ENCODE measurements at regions not wholly inside any gene's neighbourhood (a gene's known extent, or its start where the extent isn't known, plus 50 kb on each side); places are given as distances from the start of the nearest gene placed in this dataset.

- peaks cover 26% of the 10 kb centered on the region; the same call in 1 of the 2 replicates for H3K9me3 ChIP-seq (ENCODE audit: insufficient read depth, low read depth, low read length)
- H4K20me1 ChIP-seq (ENCODE audit: insufficient read depth, low read length, poor library complexity, severe bottlenecking): no peaks in the 10 kb centered on the region
- H2AFZ ChIP-seq (ENCODE audit: low read length): no peak overlapping the region
- no peaks in the 10 kb centered on the region for H3K36me3 ChIP-seq (ENCODE audit: insufficient read depth, low read length)
- no peaks in the 10 kb centered on the region for H3K9me2 ChIP-seq (replicated peaks; ENCODE audit: low read depth, low read length)
- H3F3A ChIP-seq (ENCODE audit: low read depth): no peaks in the 10 kb centered on the region
- no peak for TF ChIP-seq CTCF (conservative IDR thresholded peaks at IDR 0.05; ENCODE audit: low read length)
- no peak for TF ChIP-seq EZH2phosphoT487 (IDR thresholded peaks at IDR 0.05; ENCODE audit: borderline replicate concordance)
- no peak overlapping the region for H3K9ac ChIP-seq (ENCODE audit: low read depth, low read length, poor library complexity, severe bottlenecking)
- no peaks in the 10 kb centered on the region for H3K27me3 ChIP-seq (ENCODE audit: insufficient read depth, low read length, poor library complexity, severe bottlenecking)
- H3K4me3 ChIP-seq (ENCODE audit: low read length, poor library complexity, severe bottlenecking): no peak overlapping the region
- H3K79me2 ChIP-seq (ENCODE audit: insufficient read depth, low read length): no peaks in the 10 kb centered on the region
- no peak overlapping the region for H3K4me2 ChIP-seq (ENCODE audit: low read depth, low read length, poor library complexity, severe bottlenecking)
- no peaks in the 10 kb centered on the region for H3K4me1 ChIP-seq (ENCODE audit: insufficient read depth, low read length, poor library complexity, severe bottlenecking)
Observed at GRCh38 chr10:130902471-130902870, 409.1 kb downstream of the TCERG1L start.

GRCh38 chr10:130902929-130903328 is 408.6 kb downstream of the TCERG1L start:
- no peaks in the 10 kb centered on the region for H3K79me2 ChIP-seq (ENCODE audit: insufficient read depth, low read length)
- H3K27me3 ChIP-seq (ENCODE audit: insufficient read depth, low read length, poor library complexity, severe bottlenecking): no peaks in the 10 kb centered on the region
- H3K9me3 ChIP-seq (ENCODE audit: insufficient read depth, low read depth, low read length): peaks cover 22% of the 10 kb centered on the region; the same call in 1 of the 2 replicates
- no peaks in the 10 kb centered on the region for H3K9me2 ChIP-seq (replicated peaks; ENCODE audit: low read depth, low read length)
- H4K20me1 ChIP-seq (ENCODE audit: insufficient read depth, low read length, poor library complexity, severe bottlenecking): no peaks in the 10 kb centered on the region
- H3F3A ChIP-seq (ENCODE audit: low read depth): no peaks in the 10 kb centered on the region
- H3K4me1 ChIP-seq (ENCODE audit: insufficient read depth, low read length, poor library complexity, severe bottlenecking): no peaks in the 10 kb centered on the region
- H3K9ac ChIP-seq (ENCODE audit: low read depth, low read length, poor library complexity, severe bottlenecking): no peak overlapping the region
- no peak overlapping the region for H3K4me2 ChIP-seq (ENCODE audit: low read depth, low read length, poor library complexity, severe bottlenecking)
- H3K4me3 ChIP-seq (ENCODE audit: low read length, poor library complexity, severe bottlenecking): no peak overlapping the region
- TF ChIP-seq CTCF (conservative IDR thresholded peaks at IDR 0.05; ENCODE audit: low read length) (no peak), EZH2phosphoT487 (IDR thresholded peaks at IDR 0.05; ENCODE audit: borderline replicate concordance) (no peak)
- no peak overlapping the region for H2AFZ ChIP-seq (ENCODE audit: low read length)
- no peaks in the 10 kb centered on the region for H3K36me3 ChIP-seq (ENCODE audit: insufficient read depth, low read length)

GRCh38 chr10:130904676-130905075 is 406.8 kb downstream of the TCERG1L start:
- Histone ChIP-seq H4K20me1 (ENCODE audit: insufficient read depth, low read length, poor library complexity, severe bottlenecking) (no peaks in the 10 kb centered on the region), H3K4me1 (ENCODE audit: insufficient read depth, low read length, poor library complexity, severe bottlenecking) (no peaks in the 10 kb centered on the region), H3K9ac (ENCODE audit: low read depth, low read length, poor library complexity, severe bottlenecking) (no peak overlapping the region), H3K36me3 (ENCODE audit: insufficient read depth, low read length) (no peaks in the 10 kb centered on the region), H3K4me3 (ENCODE audit: low read length, poor library complexity, severe bottlenecking) (no peak overlapping the region), H3K79me2 (ENCODE audit: insufficient read depth, low read length) (no peaks in the 10 kb centered on the region), H3K9me2 (replicated peaks; ENCODE audit: low read depth, low read length) (no peaks in the 10 kb centered on the region), H3K4me2 (ENCODE audit: low read depth, low read length, poor library complexity, severe bottlenecking) (no peak overlapping the region), H3F3A (ENCODE audit: low read depth) (no peaks in the 10 kb centered on the region), H3K27me3 (ENCODE audit: insufficient read depth, low read length, poor library complexity, severe bottlenecking) (no peaks in the 10 kb centered on the region), H3K9me3 (ENCODE audit: insufficient read depth, low read depth, low read length) (peaks cover 12% of the 10 kb centered on the region; the same call in 1 of the 2 replicates), H2AFZ (ENCODE audit: low read length) (no peak overlapping the region)
- TF ChIP-seq CTCF (conservative IDR thresholded peaks at IDR 0.05; ENCODE audit: low read length) (no peak), EZH2phosphoT487 (IDR thresholded peaks at IDR 0.05; ENCODE audit: borderline replicate concordance) (no peak)
